GM12878 (cell line): ENCODE measurements at regions not wholly inside any gene's neighbourhood (a gene's known extent, or its start where the extent isn't known, plus 50 kb on each side); places are given as distances from the start of the nearest gene placed in this dataset.
A peak's percentile ranks its signal among the peaks of the same experiment; 100 is the strongest.

ENCODE experiments used
- ATAC-seq: fragments of 200-7000 bp; cut with Tn5 transposase; 3 replicates; pipeline ENCODE4 v1.9.1; 2020; ENCODE audit warnings: mild to moderate bottlenecking, moderate library complexity
- BruUV-seq: library from RNA; stranded (reverse); fragments of 400-500 nt; replicated peaks from 2 replicates; lab custom pipeline; 2021; lab: Mats Ljungman, UMichigan
- CTCF ChIA-PET: fragments of 300-600 bp; sonication (Branson Sonifier 250); formaldehyde crosslinking; extraction: SDS; loops from one replicate; lab custom pipeline; 2021; ENCODE audit warnings: inconsistent platforms; lab: Yijun Ruan, JAX
- POLR2A ChIA-PET: fragments of 350-600 bp; formaldehyde crosslinking; extraction: SDS; loops from one replicate; lab custom pipeline; 2021; ENCODE audit warnings: inconsistent platforms; lab: Charles Lee
- RAD21 ChIA-PET: fragments of 300-600 bp; sonication (Branson Sonifier 250); formaldehyde crosslinking; loops from one replicate; lab custom pipeline; 2023; ENCODE audit warnings: antibody characterized with exemption; ENCODE audit not compliant: unreplicated experiment; lab: Charles Lee
- SMC1A ChIA-PET: fragments of 300-600 bp; sonication (Branson Sonifier 250); formaldehyde crosslinking; loops from one replicate; lab custom pipeline; 2023; ENCODE audit not compliant: unreplicated experiment, uncharacterized antibody; lab: Charles Lee
- DNase-seq: peaks from one replicate; pipeline ENCODE4 v3.0.0-alpha.2; 2011; ENCODE audit warnings: low read depth, low spot score
- FAIRE-seq: peaks from 3 replicates; lab custom pipeline; 2011; peaks lifted over from hg19 to GRCh38; lab: Jason Lieb, UNC
- H2AFZ ChIP-seq: 2 replicates; pipeline ENCODE4 v1.6.0; 2011; ENCODE audit warnings: low read depth, low read length, control low read depth; ENCODE audit not compliant: control insufficient read depth
- H3K27ac ChIP-seq: 2 replicates; pipeline ENCODE4 v1.5.1; 2011; ENCODE audit warnings: control low read depth; ENCODE audit not compliant: control insufficient read depth, insufficient read depth
- H3K27me3 ChIP-seq, 2 experiments: replicated peaks in 1 of 2; 2 replicates each; pipeline versions ENCODE4 v1.6.0 to v1.6.1; 2011; ENCODE audit warnings: low read length in 1 of 2; ENCODE audit not compliant: control insufficient read depth in 2 of 2, insufficient read depth in 2 of 2
- H3K36me3 ChIP-seq, 2 experiments: 2 replicates each; pipeline ENCODE4 v1.5.1; 2011; ENCODE audit warnings: low read length in 1 of 2; ENCODE audit not compliant: control insufficient read depth in 2 of 2, insufficient read depth in 2 of 2
- H3K4me1 ChIP-seq: 2 replicates; pipeline ENCODE4 v1.6.1; 2011; ENCODE audit warnings: mild to moderate bottlenecking, low read length, moderate library complexity, mixed read lengths; ENCODE audit not compliant: control insufficient read depth, insufficient read depth
- H3K4me2 ChIP-seq: 2 replicates; pipeline ENCODE4 v1.6.0; 2011; ENCODE audit warnings: control low read depth; ENCODE audit not compliant: control insufficient read depth, insufficient read depth
- H3K4me3 ChIP-seq: fragments of 200-600 bp; sonication (generic); 2 replicates; pipeline ENCODE4 v1.5.1; 2016
- H3K79me2 ChIP-seq: 2 replicates; pipeline ENCODE4 v1.6.0; 2011; ENCODE audit warnings: low read length; ENCODE audit not compliant: control insufficient read depth, insufficient read depth
- H3K9ac ChIP-seq: 2 replicates; pipeline ENCODE4 v1.8.0; 2011; ENCODE audit warnings: low read length, control low read depth, mixed read lengths; ENCODE audit not compliant: control insufficient read depth, insufficient read depth
- H3K9me3 ChIP-seq: replicated peaks from 3 replicates; pipeline ENCODE4 v1.5.1; 2011; ENCODE audit warnings: mild to moderate bottlenecking, low read length; ENCODE audit not compliant: control insufficient read depth, insufficient read depth
- H4K20me1 ChIP-seq: 2 replicates; pipeline ENCODE4 v1.6.0; 2011; ENCODE audit not compliant: control insufficient read depth, insufficient read depth
- CTCF ChIP-seq, 3 experiments: IDR thresholded peaks in 2 of 3; conservative IDR thresholded peaks in 1 of 3; 2 replicates each; pipeline ENCODE4 v1.5.1; 2011; ENCODE audit warnings: low read depth in 3 of 3, low read length in 3 of 3, mild to moderate bottlenecking in 3 of 3, control low read depth in 2 of 3, moderate library complexity in 2 of 3, inconsistent platforms in 1 of 3, mixed read lengths in 1 of 3; ENCODE audit not compliant: control insufficient read depth in 2 of 3, insufficient read depth in 1 of 3; ENCODE audit errors: extremely low read depth in 1 of 3
- MTA2 ChIP-seq: fragments of 450-650 bp; IDR thresholded peaks from 2 replicates; pipeline ENCODE4 v1.6.1; 2016; ENCODE audit warnings: low read depth, mild to moderate bottlenecking, moderate library complexity
- NFYB ChIP-seq: IDR thresholded peaks from 2 replicates; pipeline ENCODE4 v1.6.1; 2011; ENCODE audit warnings: low read depth, mild to moderate bottlenecking, low read length, improper control_type of control experiment, moderate library complexity; ENCODE audit not compliant: insufficient read depth
- NR2C1 ChIP-seq: fragments of 450-650 bp; IDR thresholded peaks from 2 replicates; pipeline ENCODE4 v1.6.1; 2017; ENCODE audit warnings: antibody characterized with exemption, mild to moderate bottlenecking, moderate library complexity
- RAD21 ChIP-seq: IDR thresholded peaks from 2 replicates; pipeline ENCODE4 v1.6.1; 2011; ENCODE audit warnings: mild to moderate bottlenecking, low read depth, low read length, moderate library complexity; ENCODE audit not compliant: insufficient read depth
- SMC3 ChIP-seq: IDR thresholded peaks from 2 replicates; pipeline ENCODE4 v1.6.1; 2011; ENCODE audit warnings: low read length, improper control_type of control experiment, borderline replicate concordance
- WGBS: methylation state at CpG from one replicate; pipeline ENCODE4 v1.1.6; 2016; ENCODE audit warnings: low lambda C conversion rate; ENCODE audit not compliant: insufficient replicate concordance, insufficient coverage; ENCODE audit errors: missing lambda C conversion rate; 5-methylcytosine and 5-hydroxymethylcytosine counted together
- in situ Hi-C: fragments of 300-500 bp; cut with MboI; formaldehyde crosslinking; loops from 9 replicates; pipeline ENCODE4 v1.14.3; 2018; ENCODE audit warnings: mixed read lengths
- intact Hi-C: fragments of 100-400 bp; cut with micrococcal nuclease; formaldehyde crosslinking; loops from one replicate; pipeline ENCODE4 v1.14.2; 2022; ENCODE audit not compliant: unreplicated experiment

GRCh38 chr11:30143098-30143705 is 87.6 kb upstream of the FSHB start:
- 30% methylated on average over 3 of the region's 3 CpGs for WGBS
- SMC1A ChIA-PET, result interaction anchor here (0.6 to 5.3 kb wide), 23 partner anchors 9 to 1926 kb away, joined by 3 to 45 read pairs (median 5); no protein-coding TSS in a partner anchor

More at GRCh38 chr11:30143098-30143705, 87.6 kb upstream of the FSHB start:
- BruUV-seq, result no TSS peak
- ATAC-seq (peak; percentile 85), FAIRE-seq (peak; percentile 97), DNase-seq (peak; percentile 9)
- in situ Hi-C loops (no loop called here), intact Hi-C loops (loop anchor here (2.0 to 5.0 kb wide), 2 partner anchors 96 to 801 kb away; no protein-coding TSS in a partner anchor)
- Histone ChIP-seq H3K4me1 (no peaks in the 10 kb centered on the region), H3K4me3 (no peak overlapping the region), H3K27me3 (no peaks in the 10 kb centered on the region), H4K20me1 (no peaks in the 10 kb centered on the region), H3K4me2 (no peak overlapping the region), H3K79me2 (no peaks in the 10 kb centered on the region), H2AFZ (no peak overlapping the region), H3K9ac (no peak overlapping the region), H3K36me3 (no peaks in the 10 kb centered on the region), H3K27ac (no peak overlapping the region), H3K9me3 (no peaks in the 10 kb centered on the region)
- ChIA-PET CTCF (interaction anchor here (0.6 to 6.8 kb wide), 54 partner anchors 12 to 1073 kb away, joined by 3 to 171 read pairs (median 4); partner anchors contain the start of gene KCNA4), RAD21 (interaction anchor here (0.9 to 2.3 kb wide), 13 partner anchors 10 to 800 kb away, joined by 3 to 9 read pairs (median 4); no protein-coding TSS in a partner anchor), POLR2A (interaction anchor here (0.8 kb wide), 1 partner anchor 11 kb away, joined by 3 read pairs; no protein-coding TSS in a partner anchor)
- TF ChIP-seq RAD21, result peak; percentile 55
- TF ChIP-seq NR2C1, result no peak
- TF ChIP-seq CTCF (IDR thresholded peaks at IDR 0.05 in 2 of 3, conservative IDR thresholded peaks at IDR 0.05 in 1 of 3; ENCODE audit: control insufficient read depth in 2 of 3, extremely low read depth in 1 of 3, insufficient read depth in 1 of 3, low read depth in 3 of 3, low read length in 3 of 3), result peak; percentile 58 to 78 (median 68)
- peak; percentile 52; the same call in 1 of the 2 replicates for TF ChIP-seq SMC3
- no peak for TF ChIP-seq MTA2
- no peak for TF ChIP-seq NFYB
